ENCODE measurements at regions not wholly inside any gene's neighbourhood (a gene's known extent, or its start where the extent isn't known, plus 50 kb on each side); places are given as distances from the start of the nearest gene placed in this dataset.

- no peak for DNase-seq
Measured at GRCh38 chr3:107251819-107252218, 125.4 kb upstream of the CCDC54 start.

- no peak for DNase-seq
Measured at GRCh38 chr3:107256963-107257362, 120.3 kb upstream of the CCDC54 start.

GRCh38 chr3:107258300-107258699 lies 118.9 kb upstream of the CCDC54 start:
- no peak for DNase-seq

- DNase-seq = no peak
Measured at GRCh38 chr3:107260207-107260606, 117.0 kb upstream of the CCDC54 start.

GRCh38 chr3:107263269-107264021 lies 113.8 kb upstream of the CCDC54 start:
- no peak for DNase-seq

- DNase-seq = peak; percentile 6 to 25
Measured at GRCh38 chr3:107264888-107265287, 112.4 kb upstream of the CCDC54 start.

GRCh38 chr3:107265526-107265925 lies 111.7 kb upstream of the CCDC54 start:
- no peak for DNase-seq

GRCh38 chr3:107268469-107268868 lies 108.8 kb upstream of the CCDC54 start:
- no peak for DNase-seq

- no peak for DNase-seq
Measured at GRCh38 chr3:107269136-107269535, 108.1 kb upstream of the CCDC54 start.

GRCh38 chr3:107271787-107272387 lies 105.4 kb upstream of the CCDC54 start:
- peak; percentile 8 to 60 for DNase-seq

- DNase-seq = no peak
Measured at GRCh38 chr3:107272471-107272870, 104.8 kb upstream of the CCDC54 start.

- no peak for DNase-seq
Measured at GRCh38 chr3:107272885-107273284, 104.4 kb upstream of the CCDC54 start.

GRCh38 chr3:107273771-107274170 lies 103.5 kb upstream of the CCDC54 start:
- no peak for DNase-seq

- no peak for DNase-seq
Measured at GRCh38 chr3:107275511-107275910, 101.7 kb upstream of the CCDC54 start.

GRCh38 chr3:107283948-107284347 lies 93.3 kb upstream of the CCDC54 start:
- DNase-seq = no peak

GRCh38 chr3:107284612-107285011 lies 92.6 kb upstream of the CCDC54 start:
- DNase-seq = no peak

GRCh38 chr3:107285197-107285596 lies 92.0 kb upstream of the CCDC54 start:
- no peak for DNase-seq

GRCh38 chr3:107289354-107289753 lies 87.9 kb upstream of the CCDC54 start:
- DNase-seq = no peak

- no peak for DNase-seq
Measured at GRCh38 chr3:107294117-107294516, 83.1 kb upstream of the CCDC54 start.

- DNase-seq = no peak
Measured at GRCh38 chr3:107297597-107297996, 79.6 kb upstream of the CCDC54 start.

- DNase-seq = no peak
Measured at GRCh38 chr3:107307205-107307604, 70.0 kb upstream of the CCDC54 start.

- no peak for DNase-seq
Measured at GRCh38 chr3:107308716-107309115, 68.5 kb upstream of the CCDC54 start.

- no peak for DNase-seq
Measured at GRCh38 chr3:107309312-107309711, 67.9 kb upstream of the CCDC54 start.

- no peak for DNase-seq
Measured at GRCh38 chr3:107313711-107314110, 63.5 kb upstream of the CCDC54 start.

- DNase-seq = no peak
Measured at GRCh38 chr3:107315141-107315540, 62.1 kb upstream of the CCDC54 start.
